K562 (cell line): ENCODE measurements at regions not wholly inside any gene's neighbourhood (a gene's known extent, or its start where the extent isn't known, plus 50 kb on each side); places are given as distances from the start of the nearest gene placed in this dataset.

Experiments
- ATAC-seq: fragments of 200-7000 bp; cut with Tn5 transposase; 3 replicates; pipeline ENCODE4 v1.9.1; 2020; ENCODE audit warnings: moderate library complexity
- BruUV-seq: library from RNA; stranded (reverse); fragments of 400-500 nt; replicated peaks from 2 replicates; lab custom pipeline; 2021; lab: Mats Ljungman, UMichigan
- CTCF ChIA-PET: fragments of 300-600 bp; formaldehyde crosslinking; extraction: SDS; loops from one replicate; lab custom pipeline; 2021; ENCODE audit warnings: low intra/inter-chr PET ratio; lab: Yijun Ruan, JAX
- POLR2A ChIA-PET: fragments of 300-600, 350-650 bp; sonication (Branson Sonifier 250); formaldehyde crosslinking; extraction: SDS; loops from one replicate; lab custom pipeline; 2021; ENCODE audit warnings: antibody characterized with exemption, inconsistent platforms; lab: Yijun Ruan, JAX
- DNase-seq, 4 experiments: peaks; one replicate each; pipeline versions ENCODE4 v3.0.0 to v3.0.0-alpha.2; 2011 to 2018; ENCODE audit warnings: low spot score in 3 of 4, mixed read lengths in 3 of 4; ENCODE audit errors: extremely low read depth in 1 of 4
- FAIRE-seq: peaks from 2 replicates; lab custom pipeline; 2011; peaks lifted over from hg19 to GRCh38; lab: Jason Lieb, UNC
- H2AFZ ChIP-seq: 2 replicates; pipeline ENCODE4 v1.6.0; 2011; ENCODE audit warnings: low read depth, low read length, control low read depth, inconsistent platforms
- H3K27ac ChIP-seq: fragments of 200-600 bp; 3 replicates; pipeline ENCODE4 v1.8.0; 2011; ENCODE audit warnings: low read depth, mild to moderate bottlenecking, control low read depth, inconsistent platforms, low read length, moderate library complexity, mixed read lengths; ENCODE audit errors: extremely low read depth
- H3K27me3 ChIP-seq, 2 experiments: fragments of 300-600 bp in 1 of 2; 2 replicates in 1 of 2; 3 replicates in 1 of 2; pipeline versions ENCODE4 v1.6.0 to v1.8.0; 2011; ENCODE audit warnings: inconsistent platforms in 2 of 2, low read length in 2 of 2, mild to moderate bottlenecking in 1 of 2, mixed read lengths in 1 of 2, moderate library complexity in 1 of 2; ENCODE audit not compliant: control insufficient read depth in 2 of 2, insufficient read depth in 2 of 2
- H3K36me3 ChIP-seq: fragments of 300-600 bp; 3 replicates; pipeline ENCODE4 v1.8.0; 2011; ENCODE audit warnings: mild to moderate bottlenecking, low read length, inconsistent platforms; ENCODE audit not compliant: control insufficient read depth, insufficient read depth
- H3K4me1 ChIP-seq, 2 experiments: fragments of 200-600 bp in 1 of 2; replicated peaks in 1 of 2; 2 replicates in 1 of 2; 3 replicates in 1 of 2; pipeline versions ENCODE4 v1.5.1 to v1.8.0; 2011; ENCODE audit warnings: inconsistent platforms in 2 of 2, low read length in 2 of 2, mild to moderate bottlenecking in 1 of 2, mixed read lengths in 1 of 2, moderate library complexity in 1 of 2; ENCODE audit not compliant: control insufficient read depth in 2 of 2, insufficient read depth in 2 of 2
- H3K4me2 ChIP-seq: 2 replicates; pipeline ENCODE4 v1.6.1; 2011; ENCODE audit warnings: low read length, control low read depth, inconsistent platforms, mixed read lengths; ENCODE audit not compliant: insufficient read depth
- H3K4me3 ChIP-seq: fragments of 200-600 bp; sonication (generic), shearing (Covaris generic); 2 replicates; pipeline ENCODE4 v1.5.1; 2016; ENCODE audit warnings: control low read depth, inconsistent platforms
- H3K79me2 ChIP-seq: fragments of 200-600 bp; 3 replicates; pipeline ENCODE4 v1.8.0; 2011; ENCODE audit warnings: low read length, inconsistent platforms; ENCODE audit not compliant: control insufficient read depth, insufficient read depth
- H3K9ac ChIP-seq, 2 experiments: 2 replicates each; pipeline versions ENCODE4 v1.6.0 to v1.6.1; 2011; ENCODE audit warnings: low read depth in 2 of 2, low read length in 2 of 2, control low read depth in 1 of 2, inconsistent platforms in 1 of 2, mild to moderate bottlenecking in 1 of 2, mixed read lengths in 1 of 2; ENCODE audit not compliant: insufficient read depth in 1 of 2
- H3K9me1 ChIP-seq: one replicate; pipeline ENCODE4 v1.6.0; 2011; ENCODE audit warnings: inconsistent platforms, mild to moderate bottlenecking, low read length, moderate library complexity; ENCODE audit not compliant: control insufficient read depth, insufficient read depth
- H3K9me3 ChIP-seq: replicated peaks from 2 replicates; pipeline ENCODE4 v1.5.1; 2011; ENCODE audit warnings: low read depth, low read length, inconsistent platforms; ENCODE audit not compliant: control insufficient read depth, insufficient read depth
- H4K20me1 ChIP-seq: replicated peaks from 2 replicates; pipeline ENCODE4 v1.6.1; 2011; ENCODE audit warnings: low read length, inconsistent platforms, mixed read lengths; ENCODE audit not compliant: control insufficient read depth, insufficient read depth
- BCOR ChIP-seq: fragments of 450-650 bp; IDR thresholded peaks from 2 replicates; pipeline ENCODE4 v1.6.1; 2016
- CHAMP1 ChIP-seq: fragments of 450-650 bp; IDR thresholded peaks from 2 replicates; pipeline ENCODE4 v1.6.1; 2016; ENCODE audit warnings: mild to moderate bottlenecking
- ELF1 ChIP-seq: fragments of 200-800 bp; sonication (Bioruptor generic); IDR thresholded peaks from 2 replicates; pipeline ENCODE4 v1.6.1; 2016; ENCODE audit warnings: missing genetic modification characterization, missing compliant biosample characterization
- ELF2 ChIP-seq: fragments of 250-450 bp; sonication (Bioruptor Pico); IDR thresholded peaks from 2 replicates; pipeline ENCODE4 v1.5.0; 2021; ENCODE audit warnings: mild to moderate bottlenecking
- ETV1 ChIP-seq: fragments of 450-650 bp; conservative IDR thresholded peaks from 2 replicates; pipeline ENCODE4 v1.6.1; 2016; ENCODE audit warnings: missing genetic modification characterization, control low read depth, low read depth, missing compliant biosample characterization
- FOXM1 ChIP-seq, 2 experiments: fragments of 450-650 bp in 1 of 2; sonication (generic) in 1 of 2; formaldehyde crosslinking in 1 of 2; IDR thresholded peaks; 2 replicates each; pipeline versions ENCODE4 v1.6.1 to v1.9.0; 2017 to 2022; ENCODE audit warnings: low read depth in 2 of 2, mild to moderate bottlenecking in 2 of 2, missing genetic modification reagents in 1 of 2, moderate library complexity in 1 of 2
- IRF9 ChIP-seq: fragments of 450-650 bp; IDR thresholded peaks from 2 replicates; pipeline ENCODE4 v1.6.1; 2016; ENCODE audit warnings: missing biosample characterization, missing genetic modification characterization
- JUNB ChIP-seq: fragments of 450-650 bp; formaldehyde crosslinking; conservative IDR thresholded peaks from 2 replicates; pipeline ENCODE4 v1.4.0; 2020; ENCODE audit warnings: mild to moderate bottlenecking
- MYC ChIP-seq, 2 experiments: fragments of 250-450 bp in 1 of 2; sonication (Bioruptor Pico) in 1 of 2; IDR thresholded peaks; 2 replicates each; pipeline versions ENCODE4 v1.5.1 to v1.6.1; 2012 to 2021; ENCODE audit warnings: low read depth in 2 of 2, borderline replicate concordance in 1 of 2, improper control_type of control experiment in 1 of 2, low read length in 1 of 2, mild to moderate bottlenecking in 1 of 2, moderate library complexity in 1 of 2
- RBM15 ChIP-seq: fragments of 200-400 bp; formaldehyde crosslinking; IDR thresholded peaks from 2 replicates; pipeline ENCODE4 v1.6.1; 2018; ENCODE audit warnings: mild to moderate bottlenecking, low read length, moderate library complexity; ENCODE audit not compliant: insufficient read depth
- RBM34 ChIP-seq: fragments of 200-400 bp; formaldehyde crosslinking; IDR thresholded peaks from 2 replicates; pipeline ENCODE4 v1.6.1; 2018; ENCODE audit warnings: low read length, borderline replicate concordance; ENCODE audit not compliant: insufficient read depth
- RFX7 ChIP-seq: fragments of 250-450 bp; sonication (Bioruptor Pico); IDR thresholded peaks from 2 replicates; pipeline ENCODE4 v1.5.1; 2021; ENCODE audit warnings: mild to moderate bottlenecking
- TFAP4 ChIP-seq: sonication (generic); formaldehyde crosslinking; IDR thresholded peaks from 2 replicates; pipeline ENCODE4 v1.8.0; 2022; ENCODE audit warnings: missing genetic modification reagents, mild to moderate bottlenecking, moderate library complexity, borderline replicate concordance
- ZNF12 ChIP-seq: sonication (generic); formaldehyde crosslinking; IDR thresholded peaks from 2 replicates; pipeline ENCODE4 v1.4.0; 2020; ENCODE audit warnings: mild to moderate bottlenecking, missing genetic modification reagents
- ZNF263 ChIP-seq: sonication (generic); formaldehyde crosslinking; IDR thresholded peaks from 2 replicates; pipeline ENCODE4 v1.8.0; 2022; ENCODE audit warnings: mild to moderate bottlenecking, missing genetic modification reagents, borderline replicate concordance
- ZNF3 ChIP-seq: fragments of 250-450 bp; sonication (Bioruptor Pico); IDR thresholded peaks from 2 replicates; pipeline ENCODE4 v1.5.0; 2021; ENCODE audit warnings: mild to moderate bottlenecking, moderate library complexity
- WGBS: fragments of 100-300 bp; shearing (Covaris generic); methylation state at CpG from one replicate; pipeline ENCODE4 v1.1.6; 2016; ENCODE audit warnings: low coverage, mixed read lengths; ENCODE audit not compliant: insufficient coverage; ENCODE audit errors: missing lambda C conversion rate; 5-methylcytosine and 5-hydroxymethylcytosine counted together
- in situ Hi-C: fragments of 300-500 bp; cut with MboI; formaldehyde crosslinking; loops from 4 replicates; pipeline ENCODE4 v1.15.0; 2018; ENCODE audit warnings: inconsistent platforms, mixed read lengths
- intact Hi-C: fragments of 100-400 bp; cut with micrococcal nuclease; formaldehyde crosslinking; loops from 2 replicates; pipeline ENCODE4 v1.14.2; 2022

- H3K4me2 ChIP-seq, result no peak overlapping the region
- in situ Hi-C loops, result no loop called here
- ATAC-seq, result no peak
- no TSS peak for BruUV-seq
- no peak overlapping the region for H3K9ac ChIP-seq
- no peaks in the 10 kb centered on the region for H3K4me1 ChIP-seq
- H3K27me3 ChIP-seq, result no peaks in the 10 kb centered on the region; a peak in 1 of 5 replicates
- FAIRE-seq, result no peak
- H4K20me1 ChIP-seq, result no peaks in the 10 kb centered on the region
- ChIA-PET POLR2A (interaction anchor here (0.9 kb wide), 1 partner anchor 19 kb away, joined by 3 read pairs; no protein-coding TSS in a partner anchor), CTCF (no interaction called here)
- DNase-seq, result no peak
- intact Hi-C loops, result no loop called here
- H3K9me3 ChIP-seq, result no peaks in the 10 kb centered on the region
- H3K27ac ChIP-seq, result no peak overlapping the region
- H3K79me2 ChIP-seq, result no peaks in the 10 kb centered on the region
- 0% methylated on average over 1 of the region's 1 CpG for WGBS
- TF ChIP-seq FOXM1 (IDR thresholded peaks at IDR 0.05; ENCODE audit: low read depth) (no peak), FOXM1 (CRISPR knock-in tag; IDR thresholded peaks at IDR 0.05; ENCODE audit: low read depth) (no peak), ELF1 (no peak), RBM34 (no peak), BCOR (no peak), ETV1 (tag) (no peak), ZNF12 (CRISPR knock-in tag) (no peak), MYC (IDR thresholded peaks at IDR 0.05; ENCODE audit: low read depth, low read length) (no peak), MYC (CRISPR knock-in tag; IDR thresholded peaks at IDR 0.05; ENCODE audit: borderline replicate concordance, low read depth) (no peak), ZNF263 (CRISPR knock-in tag) (no peak), RFX7 (CRISPR knock-in tag) (no peak), IRF9 (no peak), JUNB (CRISPR knock-in tag) (no peak), ELF2 (no peak), CHAMP1 (no peak), ZNF3 (CRISPR knock-in tag) (no peak), RBM15 (no peak), TFAP4 (CRISPR knock-in tag) (no peak)
- TF ChIP-seq, all 486 proteins: peak for 0
- Histone ChIP-seq H3K4me3 (no peak overlapping the region), H3K9me1 (no peaks in the 10 kb centered on the region), H3K36me3 (no peaks in the 10 kb centered on the region), H2AFZ (no peak overlapping the region)
Measured at GRCh38 chr20:40571639-40572038, 117.4 kb downstream of the MAFB start.
